ENCODE measurements at regions not wholly inside any gene's neighbourhood (a gene's known extent, or its start where the extent isn't known, plus 50 kb on each side); places are given as distances from the start of the nearest gene placed in this dataset.

DNA sequence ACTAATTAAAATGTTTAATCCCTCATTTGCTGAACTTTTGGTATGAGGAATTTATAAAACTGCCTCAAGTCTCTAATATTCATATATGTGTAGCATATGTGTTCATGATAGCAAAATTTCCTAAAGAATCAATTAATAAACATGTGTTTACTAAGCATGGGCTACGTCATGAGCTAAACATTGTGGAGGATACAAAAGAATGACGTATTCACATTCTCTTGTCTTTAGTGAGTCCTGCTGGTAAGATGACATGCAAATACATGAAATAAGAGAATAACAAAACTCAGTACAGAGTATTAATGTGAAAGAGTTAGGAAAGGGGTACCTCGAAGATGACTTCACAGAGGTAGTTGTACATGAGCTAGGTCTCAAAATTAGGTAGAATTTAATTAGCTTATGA is 121.9 kb upstream of the POF1B start:
- BruUV-seq (replicated peaks) = no TSS peak
- Histone ChIP-seq H3K4me1 (ENCODE audit: control insufficient read depth in 1 of 2, insufficient read depth in 2 of 2, low read length in 2 of 2) (no peaks in the 10 kb centered on the region), H3K4me2 (ENCODE audit: low read length) (no peak overlapping the region), H2AFZ (ENCODE audit: low read depth, low read length, poor library complexity, severe bottlenecking) (no peak overlapping the region), H3K9ac (ENCODE audit: low read length) (no peak overlapping the region), H3K36me3 (ENCODE audit: control insufficient read depth in 1 of 2, insufficient read depth in 2 of 2, low read length in 2 of 2) (no peaks in the 10 kb centered on the region), H3K9me2 (ENCODE audit: insufficient read depth) (no peaks in the 10 kb centered on the region), H3K9me3 (ENCODE audit: control insufficient read depth in 1 of 2, insufficient read depth in 1 of 2, low read depth in 1 of 2, low read length in 2 of 2) (no peaks in the 10 kb centered on the region), H3K4me3 (replicated peaks in 1 of 2; ENCODE audit: low read depth in 1 of 2, low read length in 2 of 2) (no peak overlapping the region), H4K20me1 (ENCODE audit: insufficient read depth) (no peaks in the 10 kb centered on the region), H3K79me2 (ENCODE audit: insufficient read depth, low read length) (no peaks in the 10 kb centered on the region), H3K27me3 (ENCODE audit: insufficient read depth, low read length) (no peaks in the 10 kb centered on the region), H3K27ac (ENCODE audit: low read depth, low read length) (no peak overlapping the region)
- CTCF ChIA-PET = no interaction called here
- intact Hi-C loops (cut with micrococcal nuclease) = no loop called here
- no peak for DNase-seq (ENCODE audit: low read depth, low spot score)
- ATAC-seq = no peak
- RAD21 ChIA-PET (ENCODE audit: low non-redundant PET in 1 of 2, low total read pairs in 2 of 2, uncharacterized antibody in 2 of 2, unreplicated experiment in 2 of 2) = no interaction called here
- POLR2A ChIA-PET = no interaction called here
- TF ChIP-seq, protein P1, sequence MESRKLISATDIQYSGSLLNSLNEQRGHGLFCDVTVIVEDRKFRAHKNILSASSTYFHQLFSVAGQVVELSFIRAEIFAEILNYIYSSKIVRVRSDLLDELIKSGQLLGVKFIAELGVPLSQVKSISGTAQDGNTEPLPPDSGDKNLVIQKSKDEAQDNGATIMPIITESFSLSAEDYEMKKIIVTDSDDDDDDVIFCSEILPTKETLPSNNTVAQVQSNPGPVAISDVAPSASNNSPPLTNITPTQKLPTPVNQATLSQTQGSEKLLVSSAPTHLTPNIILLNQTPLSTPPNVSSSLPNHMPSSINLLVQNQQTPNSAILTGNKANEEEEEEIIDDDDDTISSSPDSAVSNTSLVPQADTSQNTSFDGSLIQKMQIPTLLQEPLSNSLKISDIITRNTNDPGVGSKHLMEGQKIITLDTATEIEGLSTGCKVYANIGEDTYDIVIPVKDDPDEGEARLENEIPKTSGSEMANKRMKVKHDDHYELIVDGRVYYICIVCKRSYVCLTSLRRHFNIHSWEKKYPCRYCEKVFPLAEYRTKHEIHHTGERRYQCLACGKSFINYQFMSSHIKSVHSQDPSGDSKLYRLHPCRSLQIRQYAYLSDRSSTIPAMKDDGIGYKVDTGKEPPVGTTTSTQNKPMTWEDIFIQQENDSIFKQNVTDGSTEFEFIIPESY (IDR thresholded peaks at IDR 0.05; ENCODE audit: extremely low read depth, insufficient replicate concordance, low read length) = no peak
- no peak for TF ChIP-seq ZNF274 (IDR thresholded peaks at IDR 0.05; ENCODE audit: low read depth, low read length)
- TF ChIP-seq SRF (IDR thresholded peaks at IDR 0.05; ENCODE audit: low read depth) = no peak
- TF ChIP-seq EGR1 (IDR thresholded peaks at IDR 0.05; ENCODE audit: low read depth) = no peak
- TF ChIP-seq YY1 (IDR thresholded peaks at IDR 0.05; ENCODE audit: extremely low read depth, insufficient replicate concordance, low read depth, low read length) = no peak
- no peak for TF ChIP-seq ZFX (IDR thresholded peaks at IDR 0.05)
- no peak for TF ChIP-seq POLR2A (IDR thresholded peaks at IDR 0.05; ENCODE audit: borderline replicate concordance, extremely low read depth, insufficient read depth, insufficient read length)
- TF ChIP-seq CEBPB (IDR thresholded peaks at IDR 0.05; ENCODE audit: low read depth) = no peak
- TF ChIP-seq, protein P2, sequence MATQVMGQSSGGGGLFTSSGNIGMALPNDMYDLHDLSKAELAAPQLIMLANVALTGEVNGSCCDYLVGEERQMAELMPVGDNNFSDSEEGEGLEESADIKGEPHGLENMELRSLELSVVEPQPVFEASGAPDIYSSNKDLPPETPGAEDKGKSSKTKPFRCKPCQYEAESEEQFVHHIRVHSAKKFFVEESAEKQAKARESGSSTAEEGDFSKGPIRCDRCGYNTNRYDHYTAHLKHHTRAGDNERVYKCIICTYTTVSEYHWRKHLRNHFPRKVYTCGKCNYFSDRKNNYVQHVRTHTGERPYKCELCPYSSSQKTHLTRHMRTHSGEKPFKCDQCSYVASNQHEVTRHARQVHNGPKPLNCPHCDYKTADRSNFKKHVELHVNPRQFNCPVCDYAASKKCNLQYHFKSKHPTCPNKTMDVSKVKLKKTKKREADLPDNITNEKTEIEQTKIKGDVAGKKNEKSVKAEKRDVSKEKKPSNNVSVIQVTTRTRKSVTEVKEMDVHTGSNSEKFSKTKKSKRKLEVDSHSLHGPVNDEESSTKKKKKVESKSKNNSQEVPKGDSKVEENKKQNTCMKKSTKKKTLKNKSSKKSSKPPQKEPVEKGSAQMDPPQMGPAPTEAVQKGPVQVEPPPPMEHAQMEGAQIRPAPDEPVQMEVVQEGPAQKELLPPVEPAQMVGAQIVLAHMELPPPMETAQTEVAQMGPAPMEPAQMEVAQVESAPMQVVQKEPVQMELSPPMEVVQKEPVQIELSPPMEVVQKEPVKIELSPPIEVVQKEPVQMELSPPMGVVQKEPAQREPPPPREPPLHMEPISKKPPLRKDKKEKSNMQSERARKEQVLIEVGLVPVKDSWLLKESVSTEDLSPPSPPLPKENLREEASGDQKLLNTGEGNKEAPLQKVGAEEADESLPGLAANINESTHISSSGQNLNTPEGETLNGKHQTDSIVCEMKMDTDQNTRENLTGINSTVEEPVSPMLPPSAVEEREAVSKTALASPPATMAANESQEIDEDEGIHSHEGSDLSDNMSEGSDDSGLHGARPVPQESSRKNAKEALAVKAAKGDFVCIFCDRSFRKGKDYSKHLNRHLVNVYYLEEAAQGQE (IDR thresholded peaks at IDR 0.05; ENCODE audit: low read depth) = no peak
- TF ChIP-seq, protein P3, sequence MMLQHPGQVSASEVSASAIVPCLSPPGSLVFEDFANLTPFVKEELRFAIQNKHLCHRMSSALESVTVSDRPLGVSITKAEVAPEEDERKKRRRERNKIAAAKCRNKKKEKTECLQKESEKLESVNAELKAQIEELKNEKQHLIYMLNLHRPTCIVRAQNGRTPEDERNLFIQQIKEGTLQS (IDR thresholded peaks at IDR 0.05) = no peak
- TF ChIP-seq, protein P4, sequence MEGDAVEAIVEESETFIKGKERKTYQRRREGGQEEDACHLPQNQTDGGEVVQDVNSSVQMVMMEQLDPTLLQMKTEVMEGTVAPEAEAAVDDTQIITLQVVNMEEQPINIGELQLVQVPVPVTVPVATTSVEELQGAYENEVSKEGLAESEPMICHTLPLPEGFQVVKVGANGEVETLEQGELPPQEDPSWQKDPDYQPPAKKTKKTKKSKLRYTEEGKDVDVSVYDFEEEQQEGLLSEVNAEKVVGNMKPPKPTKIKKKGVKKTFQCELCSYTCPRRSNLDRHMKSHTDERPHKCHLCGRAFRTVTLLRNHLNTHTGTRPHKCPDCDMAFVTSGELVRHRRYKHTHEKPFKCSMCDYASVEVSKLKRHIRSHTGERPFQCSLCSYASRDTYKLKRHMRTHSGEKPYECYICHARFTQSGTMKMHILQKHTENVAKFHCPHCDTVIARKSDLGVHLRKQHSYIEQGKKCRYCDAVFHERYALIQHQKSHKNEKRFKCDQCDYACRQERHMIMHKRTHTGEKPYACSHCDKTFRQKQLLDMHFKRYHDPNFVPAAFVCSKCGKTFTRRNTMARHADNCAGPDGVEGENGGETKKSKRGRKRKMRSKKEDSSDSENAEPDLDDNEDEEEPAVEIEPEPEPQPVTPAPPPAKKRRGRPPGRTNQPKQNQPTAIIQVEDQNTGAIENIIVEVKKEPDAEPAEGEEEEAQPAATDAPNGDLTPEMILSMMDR (IDR thresholded peaks at IDR 0.05 in 2 of 3, conservative IDR thresholded peaks at IDR 0.05 in 1 of 3; ENCODE audit: borderline replicate concordance in 1 of 3, insufficient read depth in 1 of 3, low read depth in 2 of 3, low read length in 2 of 3) = no peak
- TF ChIP-seq FOSL1 (IDR thresholded peaks at IDR 0.05; ENCODE audit: low read depth) = no peak
- TF ChIP-seq CBX3 (IDR thresholded peaks at IDR 0.05; ENCODE audit: low read depth) = no peak
- TF ChIP-seq EZH2 (IDR thresholded peaks at IDR 0.05) = no peak
- no peak for TF ChIP-seq JUND (IDR thresholded peaks at IDR 0.05)
- no peak for TF ChIP-seq SP1 (IDR thresholded peaks at IDR 0.05; ENCODE audit: low read depth)
- no peak for TF ChIP-seq EZH2phosphoT487 (IDR thresholded peaks at IDR 0.05; ENCODE audit: borderline replicate concordance)
- TF ChIP-seq, protein P5, sequence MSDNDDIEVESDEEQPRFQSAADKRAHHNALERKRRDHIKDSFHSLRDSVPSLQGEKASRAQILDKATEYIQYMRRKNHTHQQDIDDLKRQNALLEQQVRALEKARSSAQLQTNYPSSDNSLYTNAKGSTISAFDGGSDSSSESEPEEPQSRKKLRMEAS (IDR thresholded peaks at IDR 0.05) = no peak
- TF ChIP-seq RAD21 (IDR thresholded peaks at IDR 0.05; ENCODE audit: low read depth) = no peak
- TF ChIP-seq TCF7L2 (IDR thresholded peaks at IDR 0.05; ENCODE audit: borderline replicate concordance, extremely low read depth, insufficient read depth, insufficient read length) = no peak
